NCI-H748 (cell line): ENCODE measurements at regions not wholly inside any gene's neighbourhood (a gene's known extent, or its start where the extent isn't known, plus 50 kb on each side); places are given as distances from the start of the nearest gene placed in this dataset.

Experiments
- DNase-seq: peaks from one replicate; lab custom pipeline; 2025; ENCODE audit not compliant: unreplicated experiment; lab: John Stamatoyannopoulos, UW

- DNase-seq, result no peak
Measured at GRCh38 chr7:38069052-38069451, 109.0 kb upstream of the STARD3NL start.

GRCh38 chr7:38070718-38071117, 107.3 kb upstream of the STARD3NL start:
- DNase-seq, result peak; percentile 15

- no peak for DNase-seq
Measured at GRCh38 chr7:38086857-38087256, 91.2 kb upstream of the STARD3NL start.

GRCh38 chr7:38102507-38102906, 75.5 kb upstream of the STARD3NL start:
- DNase-seq, result no peak

- DNase-seq, result peak; percentile 46
Measured at GRCh38 chr7:38105874-38106483, 72.1 kb upstream of the STARD3NL start.

- peak; percentile 65 for DNase-seq
Measured at GRCh38 chr7:38107486-38107893, 70.6 kb upstream of the STARD3NL start.

- DNase-seq, result no peak
Measured at GRCh38 chr7:38112075-38112474, 66.0 kb upstream of the STARD3NL start.

GRCh38 chr7:38120076-38120475, 58.0 kb upstream of the STARD3NL start:
- DNase-seq, result no peak

GRCh38 chr7:38122501-38122900, 55.5 kb upstream of the STARD3NL start:
- no peak for DNase-seq

- no peak for DNase-seq
Measured at GRCh38 chr7:38123494-38123893, 54.6 kb upstream of the STARD3NL start.

- DNase-seq, result no peak
Measured at GRCh38 chr7:38127216-38128207, 50.5 kb upstream of the STARD3NL start.
